ENCODE measurements at regions not wholly inside any gene's neighbourhood (a gene's known extent, or its start where the extent isn't known, plus 50 kb on each side); places are given as distances from the start of the nearest gene placed in this dataset.

DNA sequence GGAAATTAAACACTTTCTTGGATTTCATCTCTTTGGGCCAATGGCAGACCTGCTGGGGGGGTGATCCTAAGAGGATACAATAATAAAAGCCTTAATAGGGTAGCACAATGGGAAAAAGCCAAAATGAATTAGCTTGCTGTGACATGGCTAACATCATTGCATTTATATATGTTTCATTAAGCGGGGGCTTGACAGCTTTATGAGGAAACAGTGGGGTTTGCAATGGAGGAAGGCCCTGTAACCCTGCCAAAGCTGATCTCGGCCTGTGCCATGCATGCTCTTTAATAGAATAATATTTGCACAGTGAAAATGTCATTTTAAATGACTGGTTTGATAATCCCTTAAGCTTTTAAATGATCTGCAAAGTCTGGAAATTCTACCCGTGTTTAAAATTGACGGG, 291.5 kb downstream of the SLC4A3 start:
- no peak for DNase-seq
- Mint-ChIP-seq H3K27me3 (ENCODE audit: low read depth) (no peaks in the 10 kb centered on the region), H3K9me3 (no peaks in the 10 kb centered on the region), H3K4me1 (ENCODE audit: low read depth) (no peaks in the 10 kb centered on the region), H3K36me3 (ENCODE audit: low read depth) (no peaks in the 10 kb centered on the region), H3K4me3 (no peak overlapping the region), H3K27ac (no peak overlapping the region)
- CTCF ChIA-PET, result no interaction called here
- intact Hi-C loops (cut with micrococcal nuclease), result no loop called here

DNA sequence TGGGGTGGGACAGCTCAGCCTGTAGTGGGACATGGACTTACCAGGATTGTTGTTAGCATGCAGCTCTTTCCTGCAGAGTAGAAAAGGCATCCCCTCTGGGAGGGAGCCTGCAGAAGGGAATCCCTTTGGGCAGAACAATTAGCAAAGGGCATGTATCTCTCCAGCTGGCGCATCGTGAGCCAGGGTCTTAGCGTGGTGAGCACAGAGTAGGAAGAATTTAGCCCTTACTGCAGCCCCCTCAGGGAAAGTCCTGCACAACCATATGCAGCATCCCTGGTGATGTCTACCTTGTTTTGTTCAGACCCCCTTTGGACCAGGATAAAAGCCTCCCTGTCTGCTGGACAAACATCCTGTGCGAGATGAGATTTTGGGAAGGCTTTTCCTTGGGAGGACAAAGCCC, 292.1 kb downstream of the SLC4A3 start:
- no peaks in the 10 kb centered on the region for H3K4me1 Mint-ChIP-seq (ENCODE audit: low read depth)
- CTCF ChIA-PET, result no interaction called here

DNA sequence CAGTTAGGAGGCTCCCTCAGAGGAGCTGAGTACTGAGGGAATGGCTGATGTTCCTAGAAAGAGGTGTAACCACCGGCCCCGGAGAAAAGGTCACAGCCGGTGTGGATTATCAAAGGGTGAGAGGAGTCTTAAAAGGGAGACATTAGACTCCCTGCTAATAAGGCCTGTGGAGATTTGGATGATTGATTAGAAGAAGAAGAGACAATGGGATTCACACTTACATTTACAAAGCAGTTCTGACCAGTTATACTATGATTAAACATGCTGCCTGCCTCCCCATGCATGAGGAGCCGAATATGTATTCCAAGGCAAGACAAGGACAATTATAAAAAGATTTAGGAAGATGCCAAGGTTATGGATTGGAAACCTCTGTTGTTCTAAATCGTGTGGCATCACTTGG, 302.4 kb downstream of the SLC4A3 start:
- Mint-ChIP-seq H3K4me3 (no peak overlapping the region), H3K36me3 (ENCODE audit: low read depth) (no peaks in the 10 kb centered on the region), H3K4me1 (ENCODE audit: low read depth) (no peaks in the 10 kb centered on the region), H3K27me3 (ENCODE audit: low read depth) (peaks cover 3% of the 10 kb centered on the region), H3K27ac (no peak overlapping the region), H3K9me3 (no peaks in the 10 kb centered on the region)
- DNase-seq, result no peak
- CTCF ChIA-PET, result interaction anchor here (0.6 kb wide), 1 partner anchor 1663 kb away, joined by 3 read pairs; no protein-coding TSS in a partner anchor
- intact Hi-C loops (cut with micrococcal nuclease), result no loop called here

More for the DNA sequence above, 292.1 kb downstream of the SLC4A3 start:
- no peak for DNase-seq
- H3K9me3 Mint-ChIP-seq, result no peaks in the 10 kb centered on the region
- no peak overlapping the region for H3K4me3 Mint-ChIP-seq
- no peak overlapping the region for H3K27ac Mint-ChIP-seq
- intact Hi-C loops (cut with micrococcal nuclease), result no loop called here
- H3K27me3 Mint-ChIP-seq (ENCODE audit: low read depth), result no peaks in the 10 kb centered on the region
- no peaks in the 10 kb centered on the region for H3K36me3 Mint-ChIP-seq (ENCODE audit: low read depth)

DNA sequence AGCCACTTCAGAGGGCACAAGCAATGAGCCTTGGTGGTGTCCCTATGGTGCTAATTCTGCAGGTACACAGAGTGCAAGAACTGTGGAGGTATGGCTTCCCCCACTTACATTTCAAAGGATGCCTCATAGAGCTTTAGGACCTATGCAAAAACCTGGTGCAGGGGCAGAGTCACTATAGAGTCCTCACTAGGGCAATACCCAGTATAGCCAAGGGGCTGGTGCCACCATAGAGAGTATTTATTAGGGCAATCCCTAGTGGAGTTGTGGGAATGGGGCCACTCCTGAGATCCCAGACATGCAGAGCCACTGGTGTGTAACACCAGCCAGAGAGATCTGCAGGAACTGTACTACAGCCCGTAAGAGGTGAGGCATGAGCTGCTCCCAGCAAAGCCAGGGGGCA, 312.2 kb downstream of the SLC4A3 start:
- Mint-ChIP-seq H3K36me3 (ENCODE audit: low read depth) (no peaks in the 10 kb centered on the region), H3K4me3 (no peak overlapping the region), H3K27me3 (ENCODE audit: low read depth) (peaks cover 2% of the 10 kb centered on the region), H3K9me3 (no peaks in the 10 kb centered on the region), H3K27ac (no peak overlapping the region), H3K4me1 (ENCODE audit: low read depth) (no peaks in the 10 kb centered on the region)
- CTCF ChIA-PET, result interaction anchor here (0.6 kb wide), 2 partner anchors 110 to 111 kb away, joined by 3 to 10 read pairs; no protein-coding TSS in a partner anchor
- intact Hi-C loops (cut with micrococcal nuclease), result no loop called here
- no peak for DNase-seq

DNA sequence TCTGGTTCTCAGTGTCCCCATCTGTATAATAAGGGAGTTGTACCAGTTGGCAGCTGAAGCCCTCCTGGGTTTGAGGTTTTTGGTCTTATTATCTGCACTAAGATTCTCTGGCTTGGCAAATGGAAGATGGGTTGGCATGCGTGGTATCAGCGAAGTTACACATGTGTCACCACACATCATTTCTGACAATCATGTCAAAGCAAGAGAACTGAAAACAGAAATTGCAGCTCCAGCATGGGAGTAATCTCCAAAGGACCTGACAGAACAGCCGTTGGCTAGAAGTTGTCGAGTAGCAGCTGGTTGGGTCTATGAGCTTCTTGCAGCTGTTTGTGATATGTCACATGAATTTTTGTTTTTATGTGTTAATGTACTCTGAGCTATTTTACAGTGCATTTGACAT, 317.4 kb downstream of the SLC4A3 start:
- Mint-ChIP-seq H3K4me1 (ENCODE audit: low read depth) (no peaks in the 10 kb centered on the region), H3K36me3 (ENCODE audit: low read depth) (no peaks in the 10 kb centered on the region), H3K9me3 (no peaks in the 10 kb centered on the region), H3K27me3 (ENCODE audit: low read depth) (peaks cover 2% of the 10 kb centered on the region), H3K27ac (no peak overlapping the region), H3K4me3 (no peak overlapping the region)
- CTCF ChIA-PET, result no interaction called here
- intact Hi-C loops (cut with micrococcal nuclease), result no loop called here
- no peak for DNase-seq

DNA sequence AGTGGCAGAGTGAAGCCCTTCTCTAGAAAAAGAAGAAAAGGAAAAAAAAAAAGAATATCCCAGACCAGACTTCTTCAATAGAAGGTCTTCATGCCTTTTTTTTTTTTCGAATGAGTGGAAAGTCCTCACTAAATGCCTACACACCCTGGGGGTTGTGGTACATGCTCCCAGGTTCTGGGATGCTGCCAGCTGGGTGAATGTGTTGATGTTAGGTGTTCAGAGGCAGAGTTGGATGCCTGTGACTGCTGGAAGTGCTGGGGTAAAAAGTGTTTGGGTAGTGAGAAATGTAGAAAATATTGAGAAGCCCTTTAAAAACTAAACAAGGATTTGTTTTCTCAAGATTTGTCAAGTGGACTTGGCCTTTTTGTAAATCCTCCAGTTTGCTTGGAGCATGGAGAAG, 318.6 kb downstream of the SLC4A3 start:
- CTCF ChIA-PET, result no interaction called here
- Mint-ChIP-seq H3K36me3 (ENCODE audit: low read depth) (no peaks in the 10 kb centered on the region), H3K9me3 (no peaks in the 10 kb centered on the region), H3K27me3 (ENCODE audit: low read depth) (peaks cover 2% of the 10 kb centered on the region), H3K27ac (no peak overlapping the region), H3K4me3 (no peak overlapping the region), H3K4me1 (ENCODE audit: low read depth) (no peaks in the 10 kb centered on the region)
- no peak for DNase-seq
- intact Hi-C loops (cut with micrococcal nuclease), result no loop called here

DNA sequence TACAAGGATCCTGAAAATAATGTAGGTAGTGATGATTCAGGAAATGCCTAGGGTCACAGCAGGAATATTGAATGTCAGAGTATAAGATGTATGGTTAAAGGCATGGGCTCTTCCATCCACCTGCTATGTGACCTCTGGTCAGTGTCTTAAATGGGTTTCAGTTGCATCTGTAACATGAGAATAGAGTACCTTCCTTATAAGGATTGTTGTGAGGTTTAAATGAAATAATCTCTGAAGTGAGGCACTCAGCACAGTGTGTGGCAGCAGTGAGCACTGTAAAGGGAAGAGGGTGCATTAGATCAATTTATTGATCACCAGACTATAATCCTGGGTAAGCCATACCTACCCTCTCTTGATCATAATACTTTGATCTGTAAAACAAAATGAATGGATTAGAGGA, 319.1 kb downstream of the SLC4A3 start:
- Mint-ChIP-seq H3K27me3 (ENCODE audit: low read depth) (peaks cover 2% of the 10 kb centered on the region), H3K4me3 (no peak overlapping the region), H3K36me3 (ENCODE audit: low read depth) (no peaks in the 10 kb centered on the region), H3K27ac (no peak overlapping the region), H3K9me3 (no peaks in the 10 kb centered on the region), H3K4me1 (ENCODE audit: low read depth) (no peaks in the 10 kb centered on the region)
- no peak for DNase-seq
- CTCF ChIA-PET, result no interaction called here
- intact Hi-C loops (cut with micrococcal nuclease), result no loop called here

DNA sequence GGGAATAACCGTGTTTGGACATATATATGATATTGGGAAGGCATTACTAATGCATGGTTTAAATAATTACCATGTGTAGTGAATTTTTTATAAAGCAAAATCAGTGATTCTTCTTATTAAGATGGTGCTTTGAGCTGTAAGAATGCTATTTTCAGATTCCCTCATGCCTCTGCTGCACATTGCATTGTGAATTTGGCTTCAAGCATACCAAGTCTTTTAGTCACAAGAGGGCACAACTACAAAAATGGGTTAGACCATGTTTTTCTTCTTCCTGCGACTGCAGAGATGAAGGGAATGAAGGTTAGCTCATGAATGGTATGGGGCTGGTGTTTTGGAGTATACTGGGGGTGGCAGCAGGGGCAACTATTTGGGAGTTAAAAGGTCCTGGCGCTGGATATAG, 320.1 kb downstream of the SLC4A3 start:
- Mint-ChIP-seq H3K27me3 (ENCODE audit: low read depth) (peaks cover 2% of the 10 kb centered on the region), H3K4me1 (ENCODE audit: low read depth) (no peaks in the 10 kb centered on the region), H3K9me3 (no peaks in the 10 kb centered on the region), H3K27ac (no peak overlapping the region), H3K4me3 (no peak overlapping the region), H3K36me3 (ENCODE audit: low read depth) (no peaks in the 10 kb centered on the region)
- CTCF ChIA-PET, result interaction anchor here (1.0 kb wide), 1 partner anchor 15 kb away, joined by 3 read pairs; no protein-coding TSS in a partner anchor
- no peak for DNase-seq
- intact Hi-C loops (cut with micrococcal nuclease), result no loop called here

DNA sequence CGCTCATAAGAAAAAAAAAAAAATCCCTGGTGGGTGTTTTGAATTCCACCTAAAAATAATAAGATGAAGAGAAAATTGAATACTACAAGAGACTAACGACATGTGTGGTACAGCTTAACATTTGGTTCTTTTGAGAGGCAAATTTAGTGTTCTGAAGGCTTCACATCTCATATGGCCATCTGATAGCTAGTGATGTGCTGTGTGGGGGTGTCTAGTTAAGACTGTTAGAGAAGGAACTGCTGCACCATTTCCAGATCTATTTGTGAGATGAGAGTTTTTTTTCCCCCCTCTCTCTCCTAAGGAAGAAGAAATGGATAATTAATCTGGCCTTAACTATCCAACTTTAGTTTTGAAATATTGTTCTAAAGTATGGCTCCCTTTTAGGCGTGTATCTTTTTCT, 321.6 kb downstream of the SLC4A3 start:
- no peaks in the 10 kb centered on the region for H3K4me1 Mint-ChIP-seq (ENCODE audit: low read depth)
- no peak overlapping the region for H3K27ac Mint-ChIP-seq
- no peaks in the 10 kb centered on the region for H3K9me3 Mint-ChIP-seq
- no peaks in the 10 kb centered on the region for H3K27me3 Mint-ChIP-seq (ENCODE audit: low read depth)
- H3K4me3 Mint-ChIP-seq, result no peak overlapping the region
- no peaks in the 10 kb centered on the region for H3K36me3 Mint-ChIP-seq (ENCODE audit: low read depth)
- intact Hi-C loops (cut with micrococcal nuclease), result no loop called here
- no peak for DNase-seq
- CTCF ChIA-PET, result no interaction called here

DNA sequence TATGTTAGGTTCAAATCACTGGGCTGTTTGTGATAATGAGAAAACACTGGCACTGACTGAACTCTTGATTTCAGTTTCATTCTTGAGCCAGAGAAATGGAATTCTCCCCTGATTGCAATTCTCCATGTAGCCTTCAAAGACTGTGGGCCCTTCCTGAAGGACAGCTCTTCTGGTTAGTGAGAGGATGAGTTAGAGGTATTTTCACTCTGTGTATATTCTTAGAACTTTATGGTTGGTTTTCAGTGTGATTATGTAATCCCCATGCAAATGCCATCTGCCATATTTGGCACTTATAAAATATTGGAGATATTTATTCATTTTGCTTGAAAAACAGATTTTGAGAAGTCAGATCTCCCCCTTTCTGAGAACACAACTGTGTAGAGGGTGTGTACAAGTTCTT, 323.7 kb downstream of the SLC4A3 start:
- no peak overlapping the region for H3K27ac Mint-ChIP-seq

DNA sequence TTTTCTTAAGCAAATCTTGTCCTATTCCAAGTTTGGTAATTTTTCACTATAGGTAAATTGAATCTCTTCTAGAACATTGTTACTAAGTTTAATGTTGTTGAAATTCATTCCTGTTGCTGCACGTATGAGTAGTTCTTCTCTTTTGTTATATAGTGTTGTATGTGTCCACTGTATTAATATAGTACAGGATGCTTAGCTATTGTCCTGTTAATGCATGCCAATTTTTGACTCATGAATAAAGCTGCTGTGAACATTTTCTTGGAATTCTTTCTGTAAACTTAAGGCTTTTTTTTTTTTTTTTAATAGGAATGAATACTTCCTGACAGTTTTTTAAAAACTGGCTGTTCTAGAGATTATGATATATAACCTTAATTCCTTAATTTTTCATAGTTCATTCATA, 326.9 kb downstream of the SLC4A3 start:
- H3K9me3 Mint-ChIP-seq, result no peaks in the 10 kb centered on the region
- no peaks in the 10 kb centered on the region for H3K4me1 Mint-ChIP-seq (ENCODE audit: low read depth)
- DNase-seq, result no peak
- CTCF ChIA-PET, result interaction anchor here (0.6 kb wide), 1 partner anchor 31 kb away, joined by 3 read pairs; no protein-coding TSS in a partner anchor
- no peaks in the 10 kb centered on the region for H3K36me3 Mint-ChIP-seq (ENCODE audit: low read depth)
- peaks cover 2% of the 10 kb centered on the region for H3K27me3 Mint-ChIP-seq (ENCODE audit: low read depth)
- no peak overlapping the region for H3K4me3 Mint-ChIP-seq
- no peak overlapping the region for H3K27ac Mint-ChIP-seq
- intact Hi-C loops (cut with micrococcal nuclease), result no loop called here

More for the DNA sequence above, 323.7 kb downstream of the SLC4A3 start:
- intact Hi-C loops (cut with micrococcal nuclease), result no loop called here
- H3K36me3 Mint-ChIP-seq (ENCODE audit: low read depth), result no peaks in the 10 kb centered on the region
- CTCF ChIA-PET, result no interaction called here
- no peak for DNase-seq
- no peak overlapping the region for H3K4me3 Mint-ChIP-seq
- H3K4me1 Mint-ChIP-seq (ENCODE audit: low read depth), result no peaks in the 10 kb centered on the region
- no peaks in the 10 kb centered on the region for H3K27me3 Mint-ChIP-seq (ENCODE audit: low read depth)
- no peaks in the 10 kb centered on the region for H3K9me3 Mint-ChIP-seq

DNA sequence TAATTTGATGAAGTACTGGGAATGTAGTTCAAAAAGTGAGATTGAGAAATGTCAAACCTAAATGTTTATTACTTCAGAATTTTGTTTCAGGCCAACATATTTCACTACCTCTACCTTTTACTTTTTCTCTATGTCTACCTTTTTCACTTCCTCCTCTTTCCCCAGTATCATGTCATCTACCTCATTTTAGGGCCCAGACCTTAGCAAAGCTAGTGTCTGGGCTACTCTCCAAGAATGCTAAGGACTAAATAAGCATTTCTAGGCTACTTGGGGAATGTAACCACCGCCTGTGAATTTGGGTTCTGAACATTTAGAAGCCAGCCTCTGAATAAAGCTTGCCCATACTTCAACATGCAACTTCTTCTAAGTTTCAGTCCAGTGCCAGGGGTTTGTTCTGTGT, 330.4 kb downstream of the SLC4A3 start:
- intact Hi-C loops (cut with micrococcal nuclease), result no loop called here
- H3K27ac Mint-ChIP-seq, result no peak overlapping the region
- no peaks in the 10 kb centered on the region for H3K36me3 Mint-ChIP-seq (ENCODE audit: low read depth)
- H3K4me3 Mint-ChIP-seq, result no peak overlapping the region
- no peaks in the 10 kb centered on the region for H3K4me1 Mint-ChIP-seq (ENCODE audit: low read depth)
- CTCF ChIA-PET, result no interaction called here
- DNase-seq, result no peak
- peaks cover 3% of the 10 kb centered on the region for H3K27me3 Mint-ChIP-seq (ENCODE audit: low read depth)
- H3K9me3 Mint-ChIP-seq, result no peaks in the 10 kb centered on the region

DNA sequence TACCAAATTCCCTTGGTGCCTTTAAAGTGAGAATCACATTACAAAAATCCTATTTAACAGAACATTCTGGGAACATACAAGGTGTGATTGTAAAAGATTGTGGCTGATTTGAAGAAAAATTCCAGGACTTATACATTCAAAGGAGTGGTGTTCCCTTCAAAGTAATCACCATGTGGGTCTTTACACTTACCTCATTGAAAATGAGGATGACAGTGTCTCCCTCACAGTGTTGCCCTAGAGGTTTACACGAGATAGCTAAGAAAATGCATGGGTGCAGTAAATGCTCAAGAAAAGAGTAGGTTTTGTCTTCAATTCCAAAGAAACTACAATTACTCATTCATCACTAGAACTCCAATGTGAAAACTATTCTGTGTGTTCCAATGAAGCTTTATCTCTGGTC, 331.5 kb downstream of the SLC4A3 start:
- CTCF ChIA-PET, result no interaction called here
- Mint-ChIP-seq H3K4me1 (ENCODE audit: low read depth) (no peaks in the 10 kb centered on the region), H3K27ac (no peak overlapping the region), H3K4me3 (no peak overlapping the region), H3K9me3 (no peaks in the 10 kb centered on the region), H3K36me3 (ENCODE audit: low read depth) (no peaks in the 10 kb centered on the region), H3K27me3 (ENCODE audit: low read depth) (peaks cover 3% of the 10 kb centered on the region)
- no peak for DNase-seq
- intact Hi-C loops (cut with micrococcal nuclease), result no loop called here

DNA sequence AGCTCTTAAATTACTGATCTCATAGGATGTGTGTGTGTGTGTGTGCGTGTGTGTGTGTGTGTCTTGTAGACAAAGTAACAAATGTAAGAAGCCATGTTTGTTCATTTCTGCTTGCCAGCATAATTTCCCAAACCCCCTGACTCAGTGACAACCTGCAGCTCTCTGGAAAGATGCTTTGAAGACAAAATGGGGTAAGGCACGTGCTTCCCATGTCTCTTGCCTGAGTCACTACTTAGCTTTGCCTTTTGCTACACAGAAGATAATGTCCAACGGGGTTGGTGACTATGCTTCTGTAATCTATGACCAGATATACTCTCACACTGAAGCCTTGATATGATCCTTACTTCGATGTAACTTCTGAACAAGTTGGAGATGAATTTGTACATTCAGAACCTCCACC, 332.0 kb downstream of the SLC4A3 start:
- CTCF ChIA-PET, result no interaction called here
- intact Hi-C loops (cut with micrococcal nuclease), result no loop called here
- no peaks in the 10 kb centered on the region for H3K9me3 Mint-ChIP-seq
- peaks cover 3% of the 10 kb centered on the region for H3K27me3 Mint-ChIP-seq (ENCODE audit: low read depth)
- no peaks in the 10 kb centered on the region for H3K4me1 Mint-ChIP-seq (ENCODE audit: low read depth)
- H3K4me3 Mint-ChIP-seq, result no peak overlapping the region
- no peaks in the 10 kb centered on the region for H3K36me3 Mint-ChIP-seq (ENCODE audit: low read depth)
- no peak for DNase-seq
- H3K27ac Mint-ChIP-seq, result no peak overlapping the region

All from activated naive CD4-positive, alpha-beta T cell treated with anti-CD3 and anti-CD28 coated beads for 36 hours (primary cell).